ENCODE measurements at regions not wholly inside any gene's neighbourhood (a gene's known extent, or its start where the extent isn't known, plus 50 kb on each side); places are given as distances from the start of the nearest gene placed in this dataset.
"Not testable (repeated sequence)": the region's sequence is repeated elsewhere in the genome, so short reads cannot be mapped to it uniquely, and the experiment has no call there.

GRCh38 chr6:6749702-6750491 lies 161.4 kb downstream of the LY86 start:
- no peak for DNase-seq

GRCh38 chr6:6750594-6751265 lies 162.2 kb downstream of the LY86 start:
- no peak for DNase-seq

GRCh38 chr6:6751266-6751596 lies 162.7 kb downstream of the LY86 start:
- DNase-seq, result no peak

GRCh38 chr6:6751619-6752023 lies 163.1 kb downstream of the LY86 start:
- no peak for DNase-seq

- no peak for DNase-seq
Observed at GRCh38 chr6:6752129-6752528, 163.6 kb downstream of the LY86 start.

- DNase-seq, result no peak
Observed at GRCh38 chr6:6753301-6753700, 164.8 kb downstream of the LY86 start.

GRCh38 chr6:6756526-6756925 lies 168.0 kb downstream of the LY86 start:
- DNase-seq, result no peak

- no peak for DNase-seq
Observed at GRCh38 chr6:6758546-6758914, 170.0 kb downstream of the LY86 start.

GRCh38 chr6:6758915-6759654 lies 170.6 kb downstream of the LY86 start:
- DNase-seq, result no peak

GRCh38 chr6:6760002-6760401 lies 171.5 kb downstream of the LY86 start:
- DNase-seq, result no peak

GRCh38 chr6:6762566-6762965 lies 174.0 kb downstream of the LY86 start:
- DNase-seq, result not testable (repeated sequence)

GRCh38 chr6:6764764-6765434 lies 176.4 kb downstream of the LY86 start:
- DNase-seq, result no peak

GRCh38 chr6:6766230-6766905 lies 177.8 kb downstream of the LY86 start:
- no peak for DNase-seq

- no peak for DNase-seq
Observed at GRCh38 chr6:6769466-6769865, 180.9 kb downstream of the LY86 start.

- no peak for DNase-seq
Observed at GRCh38 chr6:6771224-6771945, 182.9 kb downstream of the LY86 start.

- DNase-seq, result no peak
Observed at GRCh38 chr6:6771964-6772363, 183.4 kb downstream of the LY86 start.

- DNase-seq, result no peak
Observed at GRCh38 chr6:6772751-6773150, 184.2 kb downstream of the LY86 start.

- DNase-seq, result no peak
Observed at GRCh38 chr6:6775074-6775473, 186.6 kb downstream of the LY86 start.

- DNase-seq, result no peak
Observed at GRCh38 chr6:6780231-6780630, 191.7 kb downstream of the LY86 start.

GRCh38 chr6:6781172-6781872 lies 192.8 kb downstream of the LY86 start:
- no peak for DNase-seq

GRCh38 chr6:6781873-6782227 lies 193.3 kb downstream of the LY86 start:
- DNase-seq, result no peak

GRCh38 chr6:6783721-6784120 lies 195.2 kb downstream of the LY86 start:
- DNase-seq, result no peak

Data from activated CD8-positive, alpha-beta memory T cell treated with anti-CD3 and anti-CD28 coated beads for 24 hours (primary cell).